ENCODE measurements at regions not wholly inside any gene's neighbourhood (a gene's known extent, or its start where the extent isn't known, plus 50 kb on each side); places are given as distances from the start of the nearest gene placed in this dataset.

- H3K9ac ChIP-seq (ENCODE audit: low read length) = no peak overlapping the region
- no peaks in the 10 kb centered on the region for H3K36me3 ChIP-seq (ENCODE audit: control insufficient read depth, insufficient read depth, low read length)
- no peaks in the 10 kb centered on the region for H3K27me3 ChIP-seq (ENCODE audit: control insufficient read depth, insufficient read depth, low read length)
- H3K9me3 ChIP-seq (ENCODE audit: control insufficient read depth, low read length) = no peaks in the 10 kb centered on the region
- H3K4me3 ChIP-seq (ENCODE audit: low read length) = no peak overlapping the region
- H3K4me1 ChIP-seq (ENCODE audit: control insufficient read depth, insufficient read depth, low read length) = no peaks in the 10 kb centered on the region
Observed at GRCh38 chr5:60261732-60262131, 368.2 kb upstream of the PDE4D start.

- no peak overlapping the region for H3K9ac ChIP-seq (ENCODE audit: low read length)
- H3K27me3 ChIP-seq (ENCODE audit: control insufficient read depth, insufficient read depth, low read length) = no peaks in the 10 kb centered on the region
- H3K36me3 ChIP-seq (ENCODE audit: control insufficient read depth, insufficient read depth, low read length) = no peaks in the 10 kb centered on the region
- H3K4me3 ChIP-seq (ENCODE audit: low read length) = no peak overlapping the region
- no peaks in the 10 kb centered on the region for H3K4me1 ChIP-seq (ENCODE audit: control insufficient read depth, insufficient read depth, low read length)
- no peaks in the 10 kb centered on the region for H3K9me3 ChIP-seq (ENCODE audit: control insufficient read depth, low read length)
Observed at GRCh38 chr5:60260658-60261057, 367.1 kb upstream of the PDE4D start.

- no peaks in the 10 kb centered on the region for H3K4me1 ChIP-seq (ENCODE audit: control insufficient read depth, insufficient read depth, low read length)
- H3K9ac ChIP-seq (ENCODE audit: low read length) = no peak overlapping the region
- no peaks in the 10 kb centered on the region for H3K36me3 ChIP-seq (ENCODE audit: control insufficient read depth, insufficient read depth, low read length)
- no peaks in the 10 kb centered on the region for H3K9me3 ChIP-seq (ENCODE audit: control insufficient read depth, low read length)
- H3K27me3 ChIP-seq (ENCODE audit: control insufficient read depth, insufficient read depth, low read length) = no peaks in the 10 kb centered on the region
- no peak overlapping the region for H3K4me3 ChIP-seq (ENCODE audit: low read length)
Observed at GRCh38 chr5:60259730-60260129, 366.2 kb upstream of the PDE4D start.

- no peaks in the 10 kb centered on the region for H3K4me1 ChIP-seq (ENCODE audit: control insufficient read depth, insufficient read depth, low read length)
Observed at GRCh38 chr5:60257596-60258271, 364.2 kb upstream of the PDE4D start.

GRCh38 chr5:60256546-60256945, 363.0 kb upstream of the PDE4D start:
- no peaks in the 10 kb centered on the region for H3K4me1 ChIP-seq (ENCODE audit: control insufficient read depth, insufficient read depth, low read length)

More at GRCh38 chr5:60257596-60258271, 364.2 kb upstream of the PDE4D start:
- no peaks in the 10 kb centered on the region for H3K9me3 ChIP-seq (ENCODE audit: control insufficient read depth, low read length)
- H3K4me3 ChIP-seq (ENCODE audit: low read length) = no peak overlapping the region
- H3K36me3 ChIP-seq (ENCODE audit: control insufficient read depth, insufficient read depth, low read length) = no peaks in the 10 kb centered on the region
- H3K9ac ChIP-seq (ENCODE audit: low read length) = no peak overlapping the region
- H3K27me3 ChIP-seq (ENCODE audit: control insufficient read depth, insufficient read depth, low read length) = no peaks in the 10 kb centered on the region

GRCh38 chr5:60248901-60249300, 355.4 kb upstream of the PDE4D start:
- Histone ChIP-seq H3K36me3 (ENCODE audit: control insufficient read depth, insufficient read depth, low read length) (no peaks in the 10 kb centered on the region), H3K4me1 (ENCODE audit: control insufficient read depth, insufficient read depth, low read length) (no peaks in the 10 kb centered on the region), H3K27me3 (ENCODE audit: control insufficient read depth, insufficient read depth, low read length) (no peaks in the 10 kb centered on the region), H3K9ac (ENCODE audit: low read length) (no peak overlapping the region), H3K4me3 (ENCODE audit: low read length) (no peak overlapping the region), H3K9me3 (ENCODE audit: control insufficient read depth, low read length) (no peaks in the 10 kb centered on the region)

More at GRCh38 chr5:60256546-60256945, 363.0 kb upstream of the PDE4D start:
- Histone ChIP-seq H3K4me3 (ENCODE audit: low read length) (no peak overlapping the region), H3K9ac (ENCODE audit: low read length) (no peak overlapping the region), H3K36me3 (ENCODE audit: control insufficient read depth, insufficient read depth, low read length) (no peaks in the 10 kb centered on the region), H3K9me3 (ENCODE audit: control insufficient read depth, low read length) (no peaks in the 10 kb centered on the region), H3K27me3 (ENCODE audit: control insufficient read depth, insufficient read depth, low read length) (no peaks in the 10 kb centered on the region)

GRCh38 chr5:60243713-60244112, 350.2 kb upstream of the PDE4D start:
- Histone ChIP-seq H3K9ac (ENCODE audit: low read length) (no peak overlapping the region), H3K36me3 (ENCODE audit: control insufficient read depth, insufficient read depth, low read length) (no peaks in the 10 kb centered on the region), H3K9me3 (ENCODE audit: control insufficient read depth, low read length) (no peaks in the 10 kb centered on the region), H3K27me3 (ENCODE audit: control insufficient read depth, insufficient read depth, low read length) (no peaks in the 10 kb centered on the region), H3K4me3 (ENCODE audit: low read length) (no peak overlapping the region), H3K4me1 (ENCODE audit: control insufficient read depth, insufficient read depth, low read length) (no peaks in the 10 kb centered on the region)

- H3K36me3 ChIP-seq (ENCODE audit: control insufficient read depth, insufficient read depth, low read length) = no peaks in the 10 kb centered on the region
- no peaks in the 10 kb centered on the region for H3K4me1 ChIP-seq (ENCODE audit: control insufficient read depth, insufficient read depth, low read length)
- no peak overlapping the region for H3K9ac ChIP-seq (ENCODE audit: low read length)
- H3K27me3 ChIP-seq (ENCODE audit: control insufficient read depth, insufficient read depth, low read length) = no peaks in the 10 kb centered on the region
- H3K4me3 ChIP-seq (ENCODE audit: low read length) = no peak overlapping the region
- no peaks in the 10 kb centered on the region for H3K9me3 ChIP-seq (ENCODE audit: control insufficient read depth, low read length)
Observed at GRCh38 chr5:60232036-60232795, 338.7 kb upstream of the PDE4D start.

GRCh38 chr5:60230456-60230855, 336.9 kb upstream of the PDE4D start:
- no peaks in the 10 kb centered on the region for H3K36me3 ChIP-seq (ENCODE audit: control insufficient read depth, insufficient read depth, low read length)
- H3K27me3 ChIP-seq (ENCODE audit: control insufficient read depth, insufficient read depth, low read length) = no peaks in the 10 kb centered on the region
- no peaks in the 10 kb centered on the region for H3K9me3 ChIP-seq (ENCODE audit: control insufficient read depth, low read length)
- H3K4me3 ChIP-seq (ENCODE audit: low read length) = no peak overlapping the region
- no peaks in the 10 kb centered on the region for H3K4me1 ChIP-seq (ENCODE audit: control insufficient read depth, insufficient read depth, low read length)
- no peak overlapping the region for H3K9ac ChIP-seq (ENCODE audit: low read length)

GRCh38 chr5:60229691-60230185, 336.2 kb upstream of the PDE4D start:
- no peaks in the 10 kb centered on the region for H3K27me3 ChIP-seq (ENCODE audit: control insufficient read depth, insufficient read depth, low read length)
- no peaks in the 10 kb centered on the region for H3K4me1 ChIP-seq (ENCODE audit: control insufficient read depth, insufficient read depth, low read length)
- no peak overlapping the region for H3K9ac ChIP-seq (ENCODE audit: low read length)
- no peaks in the 10 kb centered on the region for H3K9me3 ChIP-seq (ENCODE audit: control insufficient read depth, low read length)
- no peaks in the 10 kb centered on the region for H3K36me3 ChIP-seq (ENCODE audit: control insufficient read depth, insufficient read depth, low read length)
- no peak overlapping the region for H3K4me3 ChIP-seq (ENCODE audit: low read length)

GRCh38 chr5:60228676-60229075, 335.1 kb upstream of the PDE4D start:
- Histone ChIP-seq H3K27me3 (ENCODE audit: control insufficient read depth, insufficient read depth, low read length) (no peaks in the 10 kb centered on the region), H3K4me1 (ENCODE audit: control insufficient read depth, insufficient read depth, low read length) (no peaks in the 10 kb centered on the region), H3K36me3 (ENCODE audit: control insufficient read depth, insufficient read depth, low read length) (no peaks in the 10 kb centered on the region), H3K9ac (ENCODE audit: low read length) (no peak overlapping the region), H3K4me3 (ENCODE audit: low read length) (no peak overlapping the region), H3K9me3 (ENCODE audit: control insufficient read depth, low read length) (no peaks in the 10 kb centered on the region)

- Histone ChIP-seq H3K4me3 (ENCODE audit: low read length) (no peak overlapping the region), H3K27me3 (ENCODE audit: control insufficient read depth, insufficient read depth, low read length) (no peaks in the 10 kb centered on the region), H3K4me1 (ENCODE audit: control insufficient read depth, insufficient read depth, low read length) (no peaks in the 10 kb centered on the region), H3K36me3 (ENCODE audit: control insufficient read depth, insufficient read depth, low read length) (no peaks in the 10 kb centered on the region), H3K9me3 (ENCODE audit: control insufficient read depth, low read length) (no peaks in the 10 kb centered on the region), H3K9ac (ENCODE audit: low read length) (no peak overlapping the region)
Observed at GRCh38 chr5:60226128-60226527, 332.6 kb upstream of the PDE4D start.

Measured in mucosa of stomach (tissue), 1 donor.